Activated T-cell treated with anti-CD3 and anti-CD28 coated beads, Interleukin-2, amount 50 U/mL, for 72 hours (primary cell): ENCODE measurements at regions not wholly inside any gene's neighbourhood (a gene's known extent, or its start where the extent isn't known, plus 50 kb on each side); places are given as distances from the start of the nearest gene placed in this dataset.
"Not testable (repeated sequence)": the region's sequence is repeated elsewhere in the genome, so short reads cannot be mapped to it uniquely, and the experiment has no call there.

Experiments
- ATAC-seq, 2 donors: fragments of 150-1000 bp; cut with Tn5 transposase; replicated peaks in 1 of 2; 2 replicates each; pipeline ENCODE4 v1.10.0; 2021; ENCODE audit warnings: moderate library complexity in 2 of 2, mild to moderate bottlenecking in 1 of 2
- DNase-seq, 2 donors: peaks; one replicate each; pipeline ENCODE4 v3.0.0; 2021 to 2022; ENCODE audit warnings: mixed read lengths in 1 of 2
- H3K27ac Mint-ChIP-seq: one replicate; pipeline ENCODE4 v1.8.0; 2022; ENCODE audit warnings: mild to moderate bottlenecking, moderate library complexity, mixed read lengths
- H3K27me3 Mint-ChIP-seq: one replicate; pipeline ENCODE4 v1.8.0; 2022; ENCODE audit warnings: low read depth, mixed read lengths
- H3K36me3 Mint-ChIP-seq, 2 donors: one replicate each; pipeline ENCODE4 v1.8.0; 2022; ENCODE audit warnings: mixed read lengths in 2 of 2, mild to moderate bottlenecking in 1 of 2; ENCODE audit not compliant: insufficient read depth in 2 of 2
- H3K4me1 Mint-ChIP-seq: one replicate; pipeline ENCODE4 v1.8.0; 2022; ENCODE audit warnings: low read depth, mixed read lengths
- H3K4me3 Mint-ChIP-seq, 2 donors: one replicate each; pipeline ENCODE4 v1.8.0; 2022; ENCODE audit warnings: mild to moderate bottlenecking in 2 of 2, mixed read lengths in 2 of 2, moderate library complexity in 2 of 2
- H3K9me3 Mint-ChIP-seq, 2 donors: one replicate each; pipeline ENCODE4 v1.8.0; 2022; ENCODE audit warnings: mixed read lengths in 2 of 2

DNA sequence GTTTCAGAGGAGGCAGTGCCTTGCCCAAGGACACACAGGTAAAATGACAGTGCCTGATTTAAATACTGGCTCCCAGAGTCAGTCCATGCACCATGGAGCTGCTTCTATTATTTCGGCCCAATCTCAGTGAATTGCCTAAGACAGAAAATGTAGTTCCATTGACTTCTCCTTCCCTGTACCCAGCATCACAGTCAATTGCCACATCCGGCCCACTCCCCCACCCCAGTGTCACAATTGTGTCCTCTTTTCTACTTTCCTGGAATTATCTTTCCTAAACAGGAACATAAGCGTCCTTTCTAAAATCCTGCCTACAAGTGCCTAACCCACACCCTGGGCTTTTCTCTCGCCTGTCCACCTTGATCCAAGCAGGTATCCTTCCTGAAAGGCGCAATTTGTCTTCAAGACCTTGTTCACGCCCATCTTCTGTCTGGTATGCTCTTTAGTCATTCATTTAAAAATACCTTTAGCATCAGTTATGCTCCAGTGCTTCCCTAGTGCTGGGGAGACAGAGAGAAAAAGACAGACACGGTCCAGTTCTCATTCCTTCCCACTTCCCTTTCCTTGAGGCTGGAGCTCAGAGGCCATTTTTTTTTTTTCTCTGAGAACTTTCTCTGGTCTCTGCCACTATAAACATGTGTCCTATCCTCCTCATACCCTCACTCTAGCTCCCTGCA, 411.4 kb downstream of the LIG4 start:
- Mint-ChIP-seq H3K27ac (no peak overlapping the region), H3K9me3 (peaks cover 3 to 6% of the 10 kb centered on the region in 2 donors), H3K4me3 (no peak overlapping the region), H3K4me1 (no peaks in the 10 kb centered on the region), H3K36me3 (no peaks in the 10 kb centered on the region), H3K27me3 (no peaks in the 10 kb centered on the region)
- ATAC-seq (no peak), DNase-seq (no peak)

DNA sequence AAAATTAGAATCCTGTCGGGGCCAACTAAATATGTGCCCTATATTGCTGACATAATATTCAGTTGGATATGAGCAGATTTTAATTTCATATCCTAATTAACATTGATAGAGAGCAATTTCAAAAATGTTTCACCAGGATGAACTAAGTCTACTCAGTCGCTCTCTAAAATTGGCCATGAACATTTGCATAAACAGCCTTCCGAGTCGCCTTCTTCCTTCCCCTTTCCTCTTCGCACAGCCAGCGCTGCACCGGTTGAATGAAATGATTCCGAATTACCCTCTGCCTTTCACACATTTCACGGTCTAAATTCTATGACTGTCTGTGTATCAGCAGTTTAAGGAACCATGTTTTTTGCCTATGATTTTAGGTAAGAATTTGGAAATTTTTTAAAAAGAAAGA, 413.7 kb downstream of the LIG4 start:
- no peaks in the 10 kb centered on the region for H3K27me3 Mint-ChIP-seq
- ATAC-seq (no peak), DNase-seq (no peak)
- H3K36me3 Mint-ChIP-seq: no peaks in the 10 kb centered on the region
- H3K9me3 Mint-ChIP-seq: peaks cover 4 to 9% of the 10 kb centered on the region in 2 donors
- no peak overlapping the region for H3K4me3 Mint-ChIP-seq
- H3K27ac Mint-ChIP-seq: no peak overlapping the region
- H3K4me1 Mint-ChIP-seq: no peaks in the 10 kb centered on the region

DNA sequence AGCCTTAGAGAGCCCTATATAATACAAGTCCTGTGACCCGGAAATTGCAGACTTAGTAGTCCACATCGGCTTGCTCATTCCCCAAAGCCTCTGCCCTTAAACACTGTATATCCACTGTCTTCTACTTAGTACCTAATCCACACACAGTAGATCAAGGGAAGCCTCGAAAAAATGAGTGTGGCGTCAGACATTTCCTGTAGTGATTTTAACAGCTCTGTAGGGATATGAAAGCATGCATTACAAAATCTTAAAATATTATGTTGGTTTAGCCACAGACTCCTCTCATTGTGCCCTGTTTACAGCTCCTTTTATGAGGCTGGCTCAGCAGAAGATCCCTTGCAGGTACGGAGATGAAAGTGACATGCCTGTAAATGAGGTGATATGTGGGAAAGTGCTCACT, 416.3 kb downstream of the LIG4 start:
- H3K4me1 Mint-ChIP-seq: no peaks in the 10 kb centered on the region
- no peak for DNase-seq
- no peaks in the 10 kb centered on the region for H3K36me3 Mint-ChIP-seq
- no peak overlapping the region for H3K4me3 Mint-ChIP-seq
- ATAC-seq: no peak
- peaks cover 4 to 13% of the 10 kb centered on the region in 2 donors for H3K9me3 Mint-ChIP-seq
- no peak overlapping the region for H3K27ac Mint-ChIP-seq
- H3K27me3 Mint-ChIP-seq: no peaks in the 10 kb centered on the region

DNA sequence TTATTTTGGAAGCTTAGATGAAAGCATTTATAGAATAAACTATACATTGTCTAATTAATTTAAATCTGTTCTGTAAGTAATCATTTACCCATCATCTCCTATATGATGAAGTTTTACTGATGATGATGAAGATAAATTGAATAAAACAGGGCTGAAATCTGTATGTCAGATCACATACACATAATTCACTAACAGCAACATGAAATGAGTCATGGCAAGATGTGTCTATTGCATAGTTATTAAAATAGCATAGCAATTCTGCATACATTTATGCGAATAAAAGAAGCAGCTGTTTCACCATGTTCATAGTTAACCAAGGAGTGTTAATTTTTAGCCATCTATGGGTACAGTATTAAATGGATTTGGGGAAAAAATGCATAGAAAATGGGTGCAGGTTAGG, 424.9 kb downstream of the LIG4 start:
- no peaks in the 10 kb centered on the region for H3K27me3 Mint-ChIP-seq
- no peaks in the 10 kb centered on the region for H3K36me3 Mint-ChIP-seq
- ATAC-seq (no peak), DNase-seq (no peak)
- H3K4me3 Mint-ChIP-seq: no peak overlapping the region
- H3K9me3 Mint-ChIP-seq: peaks cover 0 to 9% of the 10 kb centered on the region in 2 donors
- no peak overlapping the region for H3K27ac Mint-ChIP-seq
- H3K4me1 Mint-ChIP-seq: no peaks in the 10 kb centered on the region

DNA sequence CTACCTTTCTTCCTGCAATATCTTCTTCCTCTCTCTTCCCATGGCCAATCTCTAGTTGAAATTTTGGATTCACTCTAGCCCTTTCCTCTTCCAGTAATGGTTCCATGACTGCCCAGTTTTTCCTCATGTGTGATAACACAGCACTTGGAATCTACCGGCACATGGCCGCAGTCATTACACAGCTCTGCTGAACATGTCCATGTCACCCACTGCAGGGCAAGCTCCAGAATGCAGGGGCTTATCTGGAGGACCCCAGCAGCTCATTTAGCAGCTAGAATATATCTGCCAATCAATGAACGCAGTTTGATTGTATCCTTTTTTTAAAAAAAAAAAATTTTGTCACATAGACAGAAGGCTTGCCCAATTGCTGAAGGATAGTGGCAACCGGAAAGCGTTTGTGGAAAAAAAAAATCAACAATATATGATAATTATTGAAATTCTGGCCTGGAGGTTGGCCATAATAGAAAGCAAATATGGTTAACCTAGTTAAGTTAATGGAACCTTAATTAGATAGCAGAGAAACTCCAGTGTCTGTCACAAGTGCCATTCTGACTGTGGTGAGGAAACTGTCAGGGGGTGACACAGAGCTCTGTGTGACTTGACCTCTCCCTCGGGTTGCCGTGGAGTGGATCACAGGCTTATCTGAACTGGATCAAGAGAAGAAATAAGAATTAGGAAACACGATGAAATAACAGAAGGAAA, 426.7 kb downstream of the LIG4 start:
- ATAC-seq: no peak
- Mint-ChIP-seq H3K9me3 (peaks cover 0 to 3% of the 10 kb centered on the region in 2 donors), H3K27me3 (no peaks in the 10 kb centered on the region), H3K4me1 (no peaks in the 10 kb centered on the region), H3K4me3 (no peak overlapping the region), H3K36me3 (no peaks in the 10 kb centered on the region), H3K27ac (no peak overlapping the region)
- no peak for DNase-seq

DNA sequence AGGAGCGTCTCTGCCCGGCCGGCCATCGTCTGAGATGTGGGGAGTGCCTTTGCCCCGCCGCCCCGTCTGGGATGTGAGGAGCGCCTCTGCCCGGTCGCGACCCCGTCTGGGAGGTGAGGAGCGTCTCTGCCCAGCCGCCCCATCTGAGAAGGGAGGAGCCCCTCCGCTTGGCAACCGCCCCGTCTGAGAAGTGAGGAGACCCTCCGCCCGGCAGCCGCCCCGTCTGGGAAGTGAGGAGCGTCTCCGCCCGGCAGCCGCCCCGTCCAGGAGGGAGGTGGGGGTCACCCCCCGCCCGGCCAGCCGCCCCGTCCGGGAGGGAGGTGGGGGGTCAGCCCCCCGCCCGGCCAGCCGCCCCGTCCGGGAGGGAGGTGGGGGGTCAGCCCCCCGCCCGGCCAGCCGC, 432.7 kb downstream of the LIG4 start:
- not testable (repeated sequence) for H3K36me3 Mint-ChIP-seq, ATAC-seq, H3K4me3 Mint-ChIP-seq, H3K9me3 Mint-ChIP-seq, H3K4me1 Mint-ChIP-seq, DNase-seq, H3K27ac Mint-ChIP-seq, H3K27me3 Mint-ChIP-seq

DNA sequence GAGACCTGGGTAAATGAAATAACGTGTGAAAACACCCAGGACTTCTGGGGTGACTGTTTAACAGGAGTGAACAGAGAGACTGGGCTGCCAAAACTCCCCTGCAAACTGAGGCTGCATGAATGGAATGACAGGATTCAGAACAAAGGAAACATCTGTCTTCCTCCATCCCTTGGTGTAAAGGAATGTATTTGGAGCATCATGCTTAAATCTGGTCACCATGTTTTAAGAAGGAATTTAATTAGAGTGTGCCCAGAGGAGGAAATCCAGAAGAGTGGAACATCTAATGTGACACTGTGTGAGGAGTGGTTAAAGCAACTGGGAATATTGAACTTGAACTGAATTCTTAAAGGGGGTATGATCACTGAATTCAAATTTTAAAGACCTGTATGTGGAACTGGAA, 437.2 kb downstream of the LIG4 start:
- DNase-seq (no peak), ATAC-seq (no peak)
- H3K4me3 Mint-ChIP-seq: no peak overlapping the region
- H3K36me3 Mint-ChIP-seq: peaks cover 0 to 3% of the 10 kb centered on the region in 2 donors
- no peaks in the 10 kb centered on the region for H3K27me3 Mint-ChIP-seq
- H3K4me1 Mint-ChIP-seq: no peaks in the 10 kb centered on the region
- H3K9me3 Mint-ChIP-seq: peaks cover 3% of the 10 kb centered on the region in 2 donors
- H3K27ac Mint-ChIP-seq: no peak overlapping the region

DNA sequence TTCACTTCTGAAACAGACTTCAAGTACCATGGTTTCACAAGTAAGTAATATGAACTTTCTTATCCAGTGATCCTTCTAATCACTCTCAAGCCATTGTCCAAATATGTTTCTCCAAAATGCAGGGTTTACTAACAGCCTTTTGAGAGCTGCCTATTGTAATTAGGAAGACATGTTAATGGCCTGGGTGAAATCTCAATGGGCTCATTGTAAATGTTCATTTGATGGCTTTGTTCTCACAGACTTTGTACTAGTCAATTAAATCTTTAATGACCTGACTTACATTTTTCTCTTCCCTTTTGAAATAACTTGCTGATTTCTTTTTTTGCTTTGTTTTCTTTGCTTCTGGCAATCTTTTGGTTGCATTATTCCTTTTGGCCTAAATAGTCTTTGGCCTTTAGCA, 444.8 kb downstream of the LIG4 start:
- Mint-ChIP-seq H3K4me3 (no peak overlapping the region), H3K27ac (no peak overlapping the region), H3K4me1 (no peaks in the 10 kb centered on the region), H3K27me3 (no peaks in the 10 kb centered on the region), H3K9me3 (peaks cover 0 to 4% of the 10 kb centered on the region in 2 donors), H3K36me3 (no peaks in the 10 kb centered on the region)
- DNase-seq: no peak
- ATAC-seq: no peak

DNA sequence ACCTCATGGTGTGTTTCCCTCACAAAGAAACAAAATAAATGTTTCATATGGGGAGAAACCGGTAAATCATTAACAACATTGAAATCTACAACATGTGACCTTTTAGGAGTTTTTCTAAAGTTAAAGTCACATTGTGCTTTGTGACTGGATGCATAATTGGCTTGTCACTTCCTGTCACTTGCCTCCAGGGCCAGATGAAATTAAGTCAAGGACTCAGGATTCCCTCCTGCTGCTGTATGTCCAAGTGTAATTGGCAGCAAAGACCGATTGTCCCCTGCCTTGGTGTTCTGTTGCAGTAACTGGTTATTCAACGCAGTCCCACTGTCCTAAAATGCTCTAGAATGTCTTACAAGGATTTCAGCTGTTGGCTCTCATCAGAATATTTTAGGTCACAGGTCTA, 448.2 kb downstream of the LIG4 start:
- H3K36me3 Mint-ChIP-seq: no peaks in the 10 kb centered on the region
- H3K4me3 Mint-ChIP-seq: no peak overlapping the region
- ATAC-seq: no peak
- DNase-seq: no peak
- H3K9me3 Mint-ChIP-seq: peaks cover 0 to 2% of the 10 kb centered on the region in 2 donors
- H3K4me1 Mint-ChIP-seq: no peaks in the 10 kb centered on the region
- H3K27ac Mint-ChIP-seq: no peak overlapping the region
- no peaks in the 10 kb centered on the region for H3K27me3 Mint-ChIP-seq

DNA sequence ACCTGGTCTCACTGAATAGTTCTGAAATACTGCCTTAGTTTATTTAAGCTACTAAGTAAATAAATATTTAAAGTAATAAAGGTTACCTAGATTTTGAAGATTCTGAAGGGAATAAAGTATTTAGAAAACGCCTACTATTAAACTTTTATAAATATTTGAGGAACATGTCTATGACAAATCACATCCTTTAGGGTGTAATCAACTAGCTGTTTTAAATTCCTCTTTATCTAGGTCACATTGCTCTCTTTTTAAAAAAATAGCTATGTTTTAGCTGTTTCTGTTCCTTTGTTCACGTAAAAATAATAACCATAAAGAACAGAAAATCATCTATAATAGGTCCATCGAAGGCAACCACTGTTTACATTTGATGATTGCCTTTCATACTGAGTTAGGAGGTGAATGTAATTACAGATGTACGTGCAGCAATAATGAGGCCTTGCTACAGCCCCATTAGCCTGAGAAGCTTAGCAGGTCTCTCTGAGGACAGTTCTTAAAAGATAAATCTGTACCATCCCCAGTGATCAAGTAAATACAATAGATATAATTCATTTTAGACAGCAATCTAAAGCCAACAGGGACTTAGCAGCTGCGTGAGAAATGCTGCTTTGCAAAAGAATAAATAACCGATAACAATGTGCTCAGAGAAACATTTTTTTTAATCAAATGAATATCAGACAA, 449.5 kb downstream of the LIG4 start:
- Mint-ChIP-seq H3K4me3 (no peak overlapping the region), H3K4me1 (no peaks in the 10 kb centered on the region), H3K9me3 (peaks cover 0 to 2% of the 10 kb centered on the region in 2 donors), H3K27ac (no peak overlapping the region), H3K36me3 (no peaks in the 10 kb centered on the region), H3K27me3 (no peaks in the 10 kb centered on the region)
- DNase-seq (no peak), ATAC-seq (no peak)

DNA sequence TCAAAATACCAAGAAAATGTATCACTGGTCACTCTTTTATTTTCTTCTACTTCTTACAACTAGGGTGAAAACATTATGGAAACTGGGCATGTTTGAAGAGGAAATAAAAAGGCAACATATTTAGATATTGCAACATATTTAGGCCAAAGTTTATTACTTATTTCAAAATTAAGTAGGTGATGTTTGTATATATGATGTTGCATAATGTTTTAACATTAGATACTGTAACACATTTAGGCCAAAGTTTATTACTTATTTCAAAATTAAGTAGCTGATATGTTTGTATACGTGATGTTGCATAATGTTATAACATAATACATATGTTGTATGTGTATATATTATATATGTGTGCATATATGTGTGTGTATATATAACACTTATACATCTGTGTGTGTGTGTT, 451.3 kb downstream of the LIG4 start:
- no peaks in the 10 kb centered on the region for H3K4me1 Mint-ChIP-seq
- DNase-seq (no peak), ATAC-seq (no peak)
- H3K9me3 Mint-ChIP-seq: peaks cover 3 to 6% of the 10 kb centered on the region in 2 donors
- no peaks in the 10 kb centered on the region for H3K36me3 Mint-ChIP-seq
- no peak overlapping the region for H3K4me3 Mint-ChIP-seq
- no peak overlapping the region for H3K27ac Mint-ChIP-seq
- H3K27me3 Mint-ChIP-seq: no peaks in the 10 kb centered on the region

DNA sequence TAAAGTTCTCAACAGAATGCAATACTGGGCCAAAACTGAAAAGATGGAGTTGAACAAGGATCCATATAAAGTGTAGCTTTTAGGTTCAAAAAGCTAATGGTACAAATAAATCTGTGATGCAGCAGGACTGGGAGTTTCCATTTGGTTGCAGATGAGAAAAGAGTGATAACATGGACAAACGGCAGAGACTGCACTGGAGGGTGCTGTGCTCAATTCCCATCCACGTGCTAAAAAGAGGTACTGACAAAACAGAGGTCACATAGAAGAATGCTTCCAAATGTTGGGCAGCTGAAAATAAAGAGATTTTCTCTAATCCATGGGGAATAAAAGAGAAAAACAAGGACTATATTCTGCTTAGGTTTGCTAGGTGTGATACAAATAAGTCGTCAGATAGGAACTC, 461.6 kb downstream of the LIG4 start:
- H3K4me1 Mint-ChIP-seq: no peaks in the 10 kb centered on the region
- no peak for ATAC-seq
- no peak for DNase-seq
- H3K27me3 Mint-ChIP-seq: no peaks in the 10 kb centered on the region
- no peak overlapping the region for H3K4me3 Mint-ChIP-seq
- H3K36me3 Mint-ChIP-seq: no peaks in the 10 kb centered on the region
- peaks cover 1 to 2% of the 10 kb centered on the region in 2 donors for H3K9me3 Mint-ChIP-seq
- H3K27ac Mint-ChIP-seq: no peak overlapping the region

DNA sequence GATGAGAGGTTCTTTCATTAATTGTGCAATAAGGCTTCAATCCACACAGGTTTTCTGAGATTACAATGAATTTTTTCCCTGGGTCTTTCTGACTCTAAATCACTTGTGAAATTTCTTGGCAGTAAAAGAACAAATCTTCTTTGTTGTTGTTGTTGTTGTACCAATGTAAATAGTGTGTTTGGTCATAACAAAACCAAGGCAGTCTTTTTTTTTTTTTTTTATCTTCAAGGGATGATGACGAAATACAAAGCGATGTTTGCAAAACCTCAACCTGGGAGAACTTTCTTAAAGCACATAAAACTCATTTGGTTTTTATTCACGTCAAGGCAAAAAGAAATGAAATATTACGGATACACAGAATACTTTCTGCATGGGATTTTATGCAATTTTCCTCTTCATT, 462.0 kb downstream of the LIG4 start:
- H3K4me3 Mint-ChIP-seq: no peak overlapping the region
- H3K36me3 Mint-ChIP-seq: no peaks in the 10 kb centered on the region
- H3K4me1 Mint-ChIP-seq: no peaks in the 10 kb centered on the region
- no peaks in the 10 kb centered on the region for H3K27me3 Mint-ChIP-seq
- no peak for ATAC-seq
- no peak overlapping the region for H3K27ac Mint-ChIP-seq
- peaks cover 1 to 2% of the 10 kb centered on the region in 2 donors for H3K9me3 Mint-ChIP-seq
- no peak for DNase-seq
